Suprapubic skin (tissue), 4 donors: ENCODE measurements at regions not wholly inside any gene's neighbourhood (a gene's known extent, or its start where the extent isn't known, plus 50 kb on each side); places are given as distances from the start of the nearest gene placed in this dataset.

Experiments
- DNase-seq, 2 donors: peaks; one replicate each; pipeline ENCODE4 v3.0.0-alpha.2; 2019; ENCODE audit warnings: low spot score in 2 of 2
- H3K27ac ChIP-seq: fragments of 200-600 bp; sonication (generic); one replicate; pipeline ENCODE4 v1.5.1; 2019
- H3K27me3 ChIP-seq: fragments of 200-600 bp; sonication (generic); one replicate; pipeline ENCODE4 v1.5.1; 2019
- H3K36me3 ChIP-seq: fragments of 200-600 bp; sonication (generic); one replicate; pipeline ENCODE4 v1.5.1; 2019
- H3K4me1 ChIP-seq: fragments of 200-600 bp; sonication (generic); one replicate; pipeline ENCODE4 v1.5.1; 2019
- H3K4me3 ChIP-seq: fragments of 200-600 bp; sonication (generic); one replicate; pipeline ENCODE4 v1.5.1; 2019; ENCODE audit warnings: mild to moderate bottlenecking
- H3K9me3 ChIP-seq: fragments of 200-600 bp; sonication (generic); one replicate; pipeline ENCODE4 v1.5.1; 2019
- CTCF ChIP-seq, 2 donors: fragments of 200-600 bp in 1 of 2; fragments of 450-650 bp in 1 of 2; sonication (generic) in 1 of 2; IDR thresholded peaks; one replicate each; pipeline ENCODE4 v1.5.1; 2016 to 2019; ENCODE audit warnings: antibody characterized with exemption in 2 of 2, mild to moderate bottlenecking in 1 of 2, moderate library complexity in 1 of 2
- EP300 ChIP-seq: sonication (generic); formaldehyde crosslinking; IDR thresholded peaks from one replicate; pipeline ENCODE4 v1.6.1; 2017; ENCODE audit warnings: antibody characterized with exemption
- POLR2A ChIP-seq, 2 donors: fragments of 450-650 bp; IDR thresholded peaks; one replicate each; pipeline ENCODE4 v1.6.1; 2017; ENCODE audit warnings: antibody characterized with exemption in 2 of 2, mild to moderate bottlenecking in 2 of 2, moderate library complexity in 2 of 2
- POLR2AphosphoS5 ChIP-seq, 3 donors: sonication (generic); formaldehyde crosslinking; IDR thresholded peaks; one replicate each; pipeline ENCODE4 v1.6.1; 2017; ENCODE audit warnings: antibody characterized with exemption in 3 of 3
- WGBS: methylation state at CpG from one replicate; pipeline ENCODE4 v1.1.5; 2018; 5-methylcytosine and 5-hydroxymethylcytosine counted together

GRCh38 chr6:93790981-93791380 is 371.6 kb upstream of the EPHA7 start:
- TF ChIP-seq POLR2AphosphoS5 (IDR thresholded peaks at IDR 0.05) = no peak
- TF ChIP-seq POLR2A (IDR thresholded peaks at IDR 0.05) = no peak
- no peak for TF ChIP-seq EP300
- TF ChIP-seq CTCF (IDR thresholded peaks at IDR 0.05) = no peak
- WGBS = 63% methylated on average over 1 of the region's 1 CpG
- H3K9me3 ChIP-seq = no peaks in the 10 kb centered on the region

GRCh38 chr6:93789532-93789931 is 370.2 kb upstream of the EPHA7 start:
- Histone ChIP-seq H3K4me1 (no peaks in the 10 kb centered on the region), H3K27ac (no peak overlapping the region), H3K27me3 (no peaks in the 10 kb centered on the region), H3K9me3 (no peaks in the 10 kb centered on the region), H3K4me3 (no peak overlapping the region), H3K36me3 (no peaks in the 10 kb centered on the region)
- WGBS = 89% methylated on average over 2 of the region's 2 CpGs
- no peak for TF ChIP-seq CTCF (IDR thresholded peaks at IDR 0.05)
- no peak for DNase-seq

More at GRCh38 chr6:93790981-93791380, 371.6 kb upstream of the EPHA7 start:
- Histone ChIP-seq H3K27ac (no peak overlapping the region), H3K36me3 (no peaks in the 10 kb centered on the region), H3K4me3 (no peak overlapping the region), H3K27me3 (no peaks in the 10 kb centered on the region), H3K4me1 (no peaks in the 10 kb centered on the region)
- DNase-seq = no peak

GRCh38 chr6:93787841-93788240 is 368.5 kb upstream of the EPHA7 start:
- no peak overlapping the region for H3K27ac ChIP-seq
- no peaks in the 10 kb centered on the region for H3K4me1 ChIP-seq
- DNase-seq = no peak
- H3K9me3 ChIP-seq = no peaks in the 10 kb centered on the region
- TF ChIP-seq POLR2A (IDR thresholded peaks at IDR 0.05) (no peak), CTCF (IDR thresholded peaks at IDR 0.05) (no peak), EP300 (no peak), POLR2AphosphoS5 (IDR thresholded peaks at IDR 0.05) (no peak)
- no peak overlapping the region for H3K4me3 ChIP-seq
- 81% methylated on average over 3 of the region's 3 CpGs for WGBS
- H3K27me3 ChIP-seq = no peaks in the 10 kb centered on the region
- no peaks in the 10 kb centered on the region for H3K36me3 ChIP-seq

- H3K9me3 ChIP-seq = no peaks in the 10 kb centered on the region
- no peak overlapping the region for H3K27ac ChIP-seq
- H3K4me1 ChIP-seq = no peaks in the 10 kb centered on the region
- H3K27me3 ChIP-seq = no peaks in the 10 kb centered on the region
- no peak for DNase-seq
- WGBS = 59% methylated on average over 6 of the region's 6 CpGs
- no peak for TF ChIP-seq EP300
- no peaks in the 10 kb centered on the region for H3K36me3 ChIP-seq
- no peak overlapping the region for H3K4me3 ChIP-seq
These were observed 367.3 kb upstream of the EPHA7 start for GRCh38 chr6:93786474-93787330.

GRCh38 chr6:93785694-93786030 is 366.3 kb upstream of the EPHA7 start:
- no peak overlapping the region for H3K4me3 ChIP-seq
- TF ChIP-seq EP300 (no peak), POLR2A (IDR thresholded peaks at IDR 0.05) (no peak), CTCF (IDR thresholded peaks at IDR 0.05) (no peak), POLR2AphosphoS5 (IDR thresholded peaks at IDR 0.05) (no peak)
- DNase-seq = no peak
- no peaks in the 10 kb centered on the region for H3K36me3 ChIP-seq
- no peaks in the 10 kb centered on the region for H3K4me1 ChIP-seq
- 78% methylated on average over 3 of the region's 3 CpGs for WGBS
- no peaks in the 10 kb centered on the region for H3K9me3 ChIP-seq
- peak overlapping the region; percentile 40 for H3K27ac ChIP-seq
- H3K27me3 ChIP-seq = no peaks in the 10 kb centered on the region
